Fibroblast of peridontal ligament (primary cell): ENCODE measurements at regions not wholly inside any gene's neighbourhood (a gene's known extent, or its start where the extent isn't known, plus 50 kb on each side); places are given as distances from the start of the nearest gene placed in this dataset.

Experiments
- DNase-seq: peaks from one replicate; pipeline ENCODE4 v3.0.0-alpha.2; 2010; ENCODE audit errors: extremely low read depth

DNA sequence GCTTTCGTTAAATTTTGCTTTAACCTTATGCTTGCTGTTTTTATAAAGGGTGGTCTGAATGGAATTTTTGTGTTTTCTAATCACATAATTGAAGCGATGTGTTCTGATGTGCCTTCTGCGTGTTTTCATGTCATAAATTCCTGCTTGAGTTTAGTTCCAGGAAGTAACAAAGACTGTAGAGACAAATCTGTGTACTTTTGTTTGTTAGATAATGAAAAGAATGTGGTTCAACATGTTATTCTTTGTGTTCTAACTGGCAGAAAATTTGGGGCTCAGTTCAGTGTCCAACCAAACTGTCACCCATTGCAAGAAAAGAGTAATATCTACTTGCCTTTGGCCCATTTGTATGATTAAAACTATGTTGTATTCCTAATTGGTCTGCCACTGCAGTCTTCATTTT, 324.0 kb downstream of the DIPK2A start:
- peak; percentile 8 for DNase-seq

DNA sequence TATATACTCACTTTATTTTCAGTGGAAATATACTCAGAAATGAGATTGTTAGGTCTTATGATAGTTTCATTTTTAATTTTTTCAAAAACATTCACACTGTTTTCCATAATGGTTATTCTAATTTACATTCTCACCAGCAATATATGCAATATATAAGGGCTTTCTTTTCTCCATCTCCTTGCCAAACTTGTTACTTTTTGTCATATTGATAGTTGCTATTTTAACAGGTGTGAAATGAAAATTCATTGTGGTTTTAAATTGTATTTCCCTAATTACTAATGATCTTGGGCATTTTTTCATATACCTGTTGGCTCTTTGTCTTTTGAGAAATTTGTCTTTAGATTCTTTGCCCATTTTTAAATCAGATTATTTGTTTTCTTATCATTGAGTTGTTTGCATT, 325.2 kb downstream of the DIPK2A start:
- no peak for DNase-seq

DNA sequence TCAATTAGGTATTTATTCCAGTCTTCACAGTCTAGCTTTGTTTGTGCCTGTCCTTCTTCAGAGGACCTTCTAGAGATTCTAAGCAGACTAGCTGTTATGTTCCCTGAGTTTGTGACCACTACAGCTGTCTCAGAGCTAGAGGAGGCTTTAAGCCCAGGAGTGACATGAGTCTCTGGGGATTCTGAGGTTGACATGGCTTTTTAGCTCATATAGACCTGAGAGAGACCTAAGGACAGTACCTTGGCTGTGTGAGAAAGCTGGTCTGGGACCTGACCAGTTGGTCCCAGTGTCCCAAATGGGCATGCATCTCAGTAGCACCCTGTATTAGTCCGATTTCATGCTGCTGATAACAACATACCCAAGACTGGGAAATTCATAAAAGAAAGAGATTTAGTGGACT, 330.2 kb downstream of the DIPK2A start:
- no peak for DNase-seq

DNA sequence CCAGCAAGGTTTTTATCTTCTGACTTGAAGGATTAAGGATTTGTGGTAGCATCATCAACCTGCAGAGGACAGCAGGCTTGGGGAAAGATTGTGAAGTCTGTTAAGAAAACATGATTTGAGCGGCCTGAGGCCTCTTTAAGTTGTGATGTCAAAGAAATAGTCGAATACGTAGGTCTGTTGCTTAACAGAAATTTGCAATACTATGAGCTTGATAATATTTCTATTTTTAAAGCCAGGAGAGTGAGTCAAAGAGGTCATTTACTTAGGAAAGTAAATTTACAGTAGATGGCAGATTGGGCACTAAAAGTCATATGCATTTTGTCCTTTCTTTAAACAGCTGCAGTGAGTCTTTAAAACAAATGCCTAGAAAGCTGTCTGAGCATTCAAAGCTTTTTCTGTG, 336.3 kb downstream of the DIPK2A start:
- no peak for DNase-seq

DNA sequence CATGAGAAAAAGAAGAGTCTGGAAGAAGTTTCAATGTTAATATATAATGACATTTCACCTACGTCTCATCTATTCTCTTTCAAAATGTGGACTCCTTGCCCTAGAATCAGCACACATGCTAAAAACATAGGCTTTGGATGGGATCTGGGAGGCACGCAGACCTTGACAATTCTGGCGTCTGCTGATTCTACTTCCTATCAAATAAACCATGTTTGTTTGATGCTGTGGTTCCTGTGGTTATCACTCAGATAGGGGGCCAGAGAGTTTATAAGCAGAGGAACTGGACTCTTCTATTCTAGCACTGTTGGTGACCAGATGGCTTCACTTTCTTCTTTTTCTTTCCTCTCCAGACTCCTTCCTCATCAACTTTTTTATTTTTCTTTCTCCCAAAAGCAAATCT, 336.8 kb downstream of the DIPK2A start:
- no peak for DNase-seq

DNA sequence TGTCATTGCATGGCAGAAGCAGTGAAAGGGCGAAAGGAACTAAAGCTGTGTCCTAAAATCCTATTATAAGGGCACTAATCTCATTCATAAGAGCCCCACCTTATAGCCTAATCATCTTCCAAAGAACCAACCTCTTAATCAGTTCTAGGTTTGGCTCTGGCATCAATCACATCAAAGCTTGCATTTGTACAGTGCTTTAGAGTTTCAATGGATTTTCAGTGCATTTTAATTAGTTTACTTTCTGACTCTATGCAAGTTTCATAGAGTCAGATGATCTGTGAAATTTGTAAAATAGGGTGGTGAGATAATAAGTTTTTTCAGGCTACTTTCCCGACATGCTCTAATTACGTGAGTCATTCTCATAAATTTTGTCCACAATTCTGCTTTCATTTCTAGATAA, 341.1 kb downstream of the DIPK2A start:
- DNase-seq, result no peak

DNA sequence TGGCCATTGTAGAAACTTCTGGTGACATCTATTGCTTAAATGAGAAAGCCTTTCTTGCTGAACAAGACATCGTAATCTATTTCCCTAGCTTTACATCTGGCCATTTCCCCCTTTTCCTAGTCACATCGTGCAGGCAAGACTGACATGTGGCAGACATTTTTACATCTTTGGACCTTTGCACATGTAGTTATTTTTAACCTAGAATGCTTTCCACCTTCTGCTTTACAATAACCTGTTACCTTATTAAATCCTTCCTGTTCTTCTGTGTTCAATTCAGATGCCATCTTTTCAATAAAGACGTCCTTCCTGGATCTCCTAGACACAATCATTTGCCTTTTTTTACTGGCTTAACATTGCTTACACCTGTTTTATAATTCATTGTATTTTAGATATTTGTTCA, 343.3 kb downstream of the DIPK2A start:
- no peak for DNase-seq

DNA sequence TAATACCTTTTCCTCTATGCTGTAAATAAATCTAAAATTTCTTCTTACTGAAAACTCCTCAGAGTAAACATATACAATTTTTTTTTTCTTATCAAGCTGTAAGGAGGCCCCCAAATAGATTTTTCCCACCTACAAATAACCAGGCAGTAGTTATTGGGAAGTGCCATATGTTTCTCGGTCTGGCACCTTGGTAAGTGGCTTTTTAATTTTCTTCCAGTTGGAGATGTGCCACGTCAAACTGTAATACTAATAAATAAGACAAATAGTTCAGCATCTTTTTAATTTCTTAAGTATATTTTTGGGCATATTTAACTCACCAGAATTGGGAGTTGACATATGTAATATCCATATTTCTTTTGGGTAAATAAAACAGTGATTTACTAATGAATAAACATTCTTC, 346.3 kb downstream of the DIPK2A start:
- no peak for DNase-seq

DNA sequence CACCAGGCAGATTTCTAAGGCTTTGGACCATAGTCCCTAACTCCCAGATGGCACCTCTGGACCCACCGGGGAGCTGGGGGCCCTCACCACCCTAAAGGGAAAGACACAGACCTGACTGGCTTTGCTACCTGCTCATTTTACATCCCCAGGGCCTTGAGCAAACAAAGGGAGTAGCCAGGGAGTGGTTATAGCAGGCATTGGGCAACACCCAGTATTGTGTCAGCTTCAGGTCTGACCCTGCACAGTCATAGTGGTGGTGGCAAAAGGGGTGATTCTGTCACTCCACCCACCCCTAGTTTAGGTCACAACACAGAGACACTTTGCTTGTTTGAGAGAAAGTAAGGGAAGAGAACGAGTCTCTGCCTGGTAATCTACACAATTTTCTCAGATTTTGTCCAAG, 352.5 kb downstream of the DIPK2A start:
- DNase-seq, result no peak

DNA sequence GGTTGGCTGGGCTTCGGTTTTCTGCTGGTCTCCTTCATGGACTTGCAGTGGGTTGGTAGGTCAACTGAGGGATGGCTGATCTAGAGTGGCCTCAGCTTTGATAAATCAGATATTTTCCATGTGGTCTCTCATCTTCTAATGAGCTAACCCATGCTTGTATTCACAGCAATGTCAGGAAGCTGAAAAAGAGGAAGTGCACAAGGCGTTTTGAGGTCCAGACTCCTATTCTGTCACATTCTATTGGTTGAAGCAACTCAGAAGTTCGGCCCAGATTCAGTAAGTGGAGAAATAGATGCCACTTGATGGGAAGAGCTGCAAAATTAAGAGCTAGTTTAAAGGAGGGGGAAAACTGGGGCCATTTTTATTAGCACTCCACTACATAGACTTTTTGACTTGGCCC, 361.2 kb downstream of the DIPK2A start:
- no peak for DNase-seq

DNA sequence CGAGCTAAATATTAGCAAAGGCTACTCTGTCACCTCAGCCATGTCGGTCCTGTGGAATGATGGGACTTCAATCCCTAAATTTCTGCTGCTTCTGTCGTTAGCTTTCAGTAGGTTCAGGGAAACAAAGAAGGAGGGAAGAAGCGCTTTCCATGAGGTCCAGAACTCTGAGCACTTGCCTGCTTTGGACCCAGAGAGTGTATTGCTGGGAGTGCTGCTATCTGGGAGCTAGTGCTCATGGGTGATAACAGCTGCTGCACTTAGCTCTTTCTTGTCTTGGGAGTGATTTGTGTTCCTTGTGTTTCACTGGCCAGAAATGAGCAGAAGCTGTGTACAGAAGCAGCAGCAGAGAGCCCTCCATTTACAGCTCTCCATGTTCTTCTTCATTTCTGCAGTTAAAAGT, 369.8 kb downstream of the DIPK2A start:
- DNase-seq, result no peak

DNA sequence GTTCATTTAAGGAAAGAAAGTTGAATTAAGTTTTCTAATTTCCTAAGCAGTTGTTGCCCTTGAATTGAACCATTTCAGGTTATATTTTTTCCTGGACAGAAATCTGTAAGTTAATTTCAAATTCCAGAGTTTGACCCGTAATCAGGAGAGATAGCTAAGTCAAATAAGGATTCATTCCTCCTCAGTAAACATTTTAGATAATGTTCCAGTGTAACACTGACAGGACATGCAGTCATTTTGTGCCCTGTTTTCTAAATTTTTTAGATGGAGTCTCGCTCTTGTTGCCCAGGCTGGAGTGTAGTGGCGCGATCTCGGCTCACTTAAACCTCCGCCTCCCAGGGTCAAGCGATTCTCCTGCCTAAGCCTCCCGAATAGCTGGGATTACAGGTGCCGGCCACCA, 371.7 kb downstream of the DIPK2A start:
- DNase-seq, result no peak

DNA sequence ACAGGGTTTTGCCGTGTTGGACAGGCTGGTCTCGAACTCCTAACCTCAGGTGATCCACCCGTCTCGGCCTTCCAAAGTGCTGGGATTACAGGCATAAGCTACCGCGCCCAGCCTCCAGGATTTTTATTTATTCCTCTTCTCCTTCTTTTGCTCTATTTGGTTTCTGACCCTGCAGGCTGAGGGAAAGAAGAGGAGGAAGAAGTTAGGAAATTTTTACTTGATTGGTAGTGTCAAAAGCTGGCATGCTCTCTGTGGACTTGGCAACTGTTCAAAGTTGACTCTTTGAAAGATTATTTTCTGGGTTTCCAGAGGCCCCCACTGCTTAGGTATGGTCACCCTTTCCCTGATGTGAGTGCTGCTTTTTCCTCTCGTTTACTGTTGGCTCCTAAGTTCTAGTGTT, 372.2 kb downstream of the DIPK2A start:
- DNase-seq, result no peak

DNA sequence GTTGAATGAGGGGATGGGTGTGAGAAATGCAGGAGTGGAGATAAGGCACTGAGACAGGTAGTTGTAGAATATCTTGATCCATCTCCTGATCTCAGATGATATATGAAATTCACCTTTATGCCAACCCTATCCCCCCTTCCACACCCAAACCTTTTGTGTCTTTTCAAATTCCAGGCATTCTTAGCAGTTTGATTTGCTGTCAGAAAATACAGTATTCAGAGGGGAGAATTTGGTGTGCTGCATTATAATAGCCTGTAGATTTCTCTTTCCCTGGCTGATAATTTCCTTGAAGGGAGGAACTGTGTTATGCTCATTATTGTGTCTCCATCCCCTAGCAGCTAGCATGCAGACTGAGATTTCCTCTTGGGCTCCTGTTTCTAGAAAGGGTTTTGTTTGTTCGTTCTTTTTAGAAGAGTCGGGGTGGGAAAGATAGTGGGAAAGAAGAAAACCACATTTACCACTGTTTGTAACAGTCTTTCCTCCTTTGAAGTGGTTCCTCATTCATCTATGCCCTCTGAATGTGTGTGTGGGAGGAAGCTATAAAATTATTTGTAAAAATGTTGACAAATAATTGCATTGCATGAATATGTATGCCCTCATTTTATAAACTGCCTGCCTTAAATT, 373.4 kb downstream of the DIPK2A start:
- DNase-seq, result no peak

DNA sequence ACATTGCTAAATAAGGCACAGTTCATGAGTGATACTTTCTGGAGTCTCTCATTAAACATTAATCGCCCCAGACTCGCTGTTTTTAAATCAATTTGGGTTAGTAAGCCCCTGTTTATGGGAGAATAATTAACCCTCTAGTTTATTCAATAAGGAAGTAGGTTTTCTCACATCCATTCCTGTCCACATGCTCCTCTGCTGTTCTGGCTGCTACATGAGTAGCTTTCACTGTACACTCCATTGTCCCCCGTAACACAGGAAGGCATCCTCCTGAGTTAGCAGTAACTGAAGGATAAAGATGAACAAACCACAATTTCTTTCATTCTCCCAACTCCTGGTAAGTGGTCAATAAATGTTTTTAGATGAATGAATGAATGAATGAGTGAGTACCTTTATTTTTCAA, 378.5 kb downstream of the DIPK2A start:
- DNase-seq, result no peak

DNA sequence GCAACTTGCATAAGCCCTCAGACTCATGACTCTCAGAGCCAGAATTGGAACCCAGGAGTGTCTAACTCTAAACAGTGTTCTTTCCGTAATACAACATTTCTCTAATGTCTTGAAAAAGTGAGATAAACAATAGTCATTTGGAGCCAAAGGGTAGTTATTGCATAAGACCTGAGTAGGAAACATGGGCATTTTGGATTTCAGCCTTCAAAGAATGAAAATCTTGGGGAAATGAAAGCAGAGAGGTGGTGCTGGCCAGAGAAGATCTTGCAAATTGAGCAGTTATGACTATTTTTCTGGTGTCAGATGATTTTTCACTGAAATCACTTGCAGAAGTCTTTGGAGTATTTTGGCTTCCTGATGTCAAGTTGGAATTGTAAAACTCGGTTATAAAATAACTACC, 379.4 kb downstream of the DIPK2A start:
- DNase-seq, result no peak

DNA sequence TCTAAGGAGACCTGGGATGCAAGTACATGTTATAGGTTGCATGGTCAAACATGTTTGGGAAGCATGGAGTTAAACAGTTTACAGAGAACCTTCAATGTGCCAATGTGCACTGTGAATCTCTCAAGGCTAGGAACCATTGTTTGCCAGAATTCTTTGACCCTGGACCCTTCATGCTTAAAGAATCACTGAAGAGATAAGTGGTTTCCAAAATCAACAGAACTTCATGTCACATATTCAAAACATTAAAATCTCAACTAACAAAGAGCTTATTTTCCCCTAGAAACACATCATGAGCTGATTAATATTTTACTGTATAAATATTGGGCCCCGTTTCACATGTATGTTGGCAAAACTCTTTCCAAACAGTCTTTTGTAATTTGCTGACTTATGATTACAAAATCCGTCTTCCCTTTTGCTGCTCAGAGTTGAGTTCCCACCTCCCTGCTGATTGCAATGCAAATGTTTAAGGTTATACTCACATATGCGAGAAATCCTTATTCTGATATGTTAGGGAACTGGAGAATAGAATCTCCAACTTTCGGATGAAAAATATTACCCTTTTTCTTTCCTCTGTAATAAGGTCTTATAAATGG, 380.2 kb downstream of the DIPK2A start:
- no peak for DNase-seq

DNA sequence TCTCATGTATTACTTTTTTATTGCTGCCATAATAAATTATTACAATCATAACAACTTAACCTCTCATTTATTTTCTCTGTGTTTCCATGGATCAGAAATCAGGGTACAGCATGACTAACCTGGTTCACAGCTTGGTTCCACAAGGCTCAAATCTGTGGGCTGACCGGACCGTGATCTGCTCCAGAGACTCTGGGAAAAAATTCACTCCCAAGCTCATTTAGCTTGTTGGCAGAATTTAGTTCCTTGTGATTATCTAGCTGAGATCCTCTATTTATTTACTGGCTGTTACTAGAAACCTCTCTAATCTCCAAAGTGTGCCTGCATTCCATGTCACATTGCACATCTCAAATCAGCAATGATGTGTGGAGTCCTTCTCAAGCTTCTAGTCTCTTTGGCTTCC, 386.6 kb downstream of the DIPK2A start:
- DNase-seq, result no peak

DNA sequence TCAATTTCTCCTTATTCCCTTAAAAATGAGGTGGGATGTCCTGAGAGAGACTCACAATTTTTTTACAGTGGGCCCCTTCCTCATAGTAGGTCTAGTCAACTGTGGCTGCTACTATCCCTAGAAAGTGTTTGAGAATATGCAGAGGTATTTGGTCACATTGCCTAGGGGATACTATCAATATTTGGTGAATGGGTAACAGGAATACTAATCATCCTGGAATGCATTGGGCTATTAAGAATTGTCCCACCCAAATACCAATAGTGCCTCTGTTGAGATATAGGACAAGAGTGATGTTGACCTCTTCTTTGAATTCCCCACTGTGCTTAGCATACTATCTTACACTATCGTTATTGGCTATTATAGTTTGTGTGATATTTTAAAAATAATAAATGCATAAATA, 389.4 kb downstream of the DIPK2A start:
- no peak for DNase-seq

DNA sequence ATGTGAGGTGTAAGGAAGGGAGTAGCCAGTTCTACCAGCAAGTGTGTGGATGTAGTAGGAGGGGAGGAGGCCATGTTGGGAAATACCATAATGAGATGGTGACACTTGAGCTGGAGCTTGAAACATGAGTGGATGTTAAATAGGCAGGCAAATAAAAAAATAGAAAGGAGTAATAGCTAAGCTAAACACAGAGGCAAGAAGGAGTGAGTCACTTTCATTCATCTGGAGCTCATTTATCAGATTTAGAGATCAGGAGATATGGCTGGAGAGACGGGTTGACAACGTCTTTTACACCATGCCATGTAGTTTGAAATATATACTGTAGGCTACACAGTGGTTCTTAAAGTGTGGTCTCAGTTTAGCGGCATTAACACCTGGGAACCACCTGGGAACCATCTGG, 390.5 kb downstream of the DIPK2A start:
- peak; percentile 46 for DNase-seq

DNA sequence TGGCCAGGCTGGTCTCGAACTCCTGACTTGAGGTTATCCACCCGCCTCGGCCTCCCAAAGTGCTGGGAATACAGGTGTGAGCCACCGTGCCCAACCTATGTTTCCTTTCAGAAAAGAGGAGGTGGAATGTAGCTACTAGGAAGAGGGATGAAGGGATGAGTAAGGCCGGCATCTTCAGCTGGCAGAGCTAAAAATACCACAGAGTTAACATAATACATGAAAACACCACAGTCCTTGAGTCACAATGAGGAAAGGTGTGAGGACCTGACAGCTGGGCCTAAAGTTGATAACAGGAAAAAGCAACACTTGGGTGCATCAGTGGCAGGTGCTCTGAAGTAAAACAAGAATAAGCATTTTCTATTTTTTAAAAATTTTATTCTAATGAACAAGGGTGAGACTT, 392.2 kb downstream of the DIPK2A start:
- no peak for DNase-seq

DNA sequence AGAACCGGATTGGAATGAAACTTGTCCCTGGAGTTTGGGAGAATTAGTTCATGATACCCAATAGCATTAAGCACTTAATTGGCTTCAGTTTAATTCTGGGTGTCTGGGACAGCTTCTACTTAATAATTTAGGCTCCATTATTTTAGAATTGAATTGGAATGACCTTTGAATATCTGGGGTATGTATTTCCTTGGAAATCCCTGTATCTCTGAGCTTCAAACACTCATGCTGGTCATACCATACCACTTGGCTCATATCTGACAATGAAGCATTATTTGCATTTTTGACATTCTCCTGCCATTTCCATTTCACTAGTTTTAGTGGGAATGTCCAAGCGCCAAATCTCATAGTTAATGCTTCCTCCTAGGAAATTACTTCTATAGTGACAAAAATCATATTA, 393.1 kb downstream of the DIPK2A start:
- DNase-seq, result peak; percentile 2

DNA sequence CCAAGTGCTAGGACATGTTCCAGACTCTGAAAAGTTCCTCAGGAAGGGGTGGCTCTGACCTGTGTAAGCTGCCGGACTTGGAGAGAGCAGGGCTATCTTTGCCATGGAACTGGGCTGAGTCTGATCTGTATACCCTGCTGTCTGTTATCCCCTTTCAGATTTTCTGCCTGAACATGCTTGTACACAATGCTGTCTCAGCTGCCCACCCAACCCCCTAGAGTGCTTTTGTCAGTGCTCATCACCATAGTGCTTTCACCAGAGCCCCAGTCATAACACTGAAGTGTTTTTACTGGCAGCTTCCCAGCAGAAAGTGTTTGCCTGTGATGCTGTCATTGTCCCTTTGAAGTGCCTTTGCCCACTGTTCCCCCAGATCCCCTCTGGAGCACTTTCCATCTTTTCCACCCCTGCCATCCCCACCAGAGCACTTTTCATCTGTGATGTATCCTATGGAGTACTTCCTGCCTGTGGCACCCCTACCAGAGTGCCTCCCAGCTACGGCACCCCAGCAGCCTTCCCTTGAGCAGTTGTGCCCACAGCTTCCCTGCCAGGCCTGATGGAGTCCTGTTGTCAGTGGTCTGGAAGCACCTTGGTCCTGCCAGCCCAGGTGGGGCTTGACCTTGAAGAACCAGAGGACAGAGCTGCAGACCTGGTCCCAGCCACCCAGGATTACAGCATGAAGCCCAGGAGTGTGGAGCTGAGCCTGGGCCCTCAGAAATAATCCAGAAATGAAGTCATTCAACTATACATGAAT, 397.7 kb downstream of the DIPK2A start:
- no peak for DNase-seq

DNA sequence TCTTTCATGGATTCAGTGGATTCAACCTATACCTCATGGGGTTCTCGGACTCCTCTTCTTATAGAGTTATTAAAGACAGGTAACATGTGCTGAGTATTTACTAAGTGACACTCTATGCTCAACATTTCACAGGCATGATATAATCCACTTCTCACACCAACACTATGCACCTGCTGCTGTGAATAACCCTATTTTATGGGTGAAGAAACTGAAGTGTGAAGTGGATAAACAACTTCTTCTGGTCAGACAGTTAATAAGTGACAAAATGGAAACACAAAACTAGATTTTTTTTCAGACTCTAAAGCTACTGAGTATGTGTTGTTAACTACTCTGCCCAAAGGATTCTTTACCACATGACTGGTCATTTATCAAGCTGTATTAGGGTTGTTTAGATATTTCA, 403.5 kb downstream of the DIPK2A start:
- DNase-seq, result no peak
